ENCODE measurements at regions not wholly inside any gene's neighbourhood (a gene's known extent, or its start where the extent isn't known, plus 50 kb on each side); places are given as distances from the start of the nearest gene placed in this dataset.

- DNase-seq: no peak
- intact Hi-C loops (cut with DNase I): no loop called here
These were observed 106.2 kb upstream of the CYYR1 start for GRCh38 chr21:26679284-26679683.

- no peak for DNase-seq
- intact Hi-C loops (cut with DNase I): no loop called here
These were observed 101.2 kb upstream of the CYYR1 start for GRCh38 chr21:26674323-26674722.

DNA sequence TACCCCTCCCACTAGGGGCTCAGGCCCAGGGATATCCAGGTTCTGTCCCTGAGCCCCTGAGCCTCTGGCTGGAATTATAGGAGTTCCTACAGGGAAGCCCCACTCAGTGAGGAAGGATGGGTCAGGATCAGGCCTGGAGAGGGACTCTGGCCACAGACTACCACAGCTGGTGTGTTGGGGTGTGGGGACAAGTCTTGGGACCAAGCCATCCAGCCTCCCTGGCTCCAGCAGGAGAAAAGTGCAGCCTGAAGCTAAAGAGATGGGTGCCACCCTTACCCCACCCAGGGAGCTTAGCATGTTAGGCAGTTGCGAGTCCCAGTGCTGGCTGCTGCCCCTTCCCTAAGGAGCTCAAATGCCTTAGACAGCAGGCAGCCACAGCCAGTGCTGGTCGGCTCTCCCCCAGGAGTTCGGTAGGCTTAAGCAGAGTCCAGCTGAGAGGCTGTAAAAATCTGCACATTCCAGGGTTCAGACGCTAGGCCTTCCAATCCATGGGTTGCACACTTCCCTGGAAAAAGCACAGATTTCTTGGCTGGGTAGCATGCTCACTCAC lies 96.2 kb upstream of the CYYR1 start:
- intact Hi-C loops (cut with DNase I): no loop called here
- DNase-seq: no peak

- no peak for DNase-seq
- intact Hi-C loops (cut with DNase I): no loop called here
These were observed 86.7 kb upstream of the CYYR1 start for GRCh38 chr21:26659757-26660156.

- no peak for DNase-seq
- intact Hi-C loops (cut with DNase I): no loop called here
These were observed 86.1 kb upstream of the CYYR1 start for GRCh38 chr21:26659182-26659581.

GRCh38 chr21:26655460-26655859 lies 82.4 kb upstream of the CYYR1 start:
- no peak for DNase-seq

DNA sequence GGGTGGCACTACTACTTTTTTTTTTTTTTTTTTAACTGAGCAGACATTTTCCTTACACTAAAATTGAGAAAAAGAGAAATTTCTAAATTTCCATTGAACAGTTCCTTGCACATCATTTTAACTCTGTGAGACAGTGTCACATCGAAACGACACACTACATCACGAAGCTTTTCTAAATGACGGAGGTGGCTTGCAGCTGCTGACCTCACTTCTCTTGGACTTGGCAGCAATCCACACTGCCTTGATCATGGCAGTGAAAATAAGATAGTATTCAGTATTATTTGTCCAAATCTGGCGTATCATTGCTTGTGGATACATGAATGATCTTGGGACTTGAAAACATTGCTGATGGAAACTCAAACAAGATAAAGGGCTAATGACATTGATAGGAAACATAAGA lies 80.3 kb upstream of the CYYR1 start:
- intact Hi-C loops (cut with DNase I): no loop called here

More at GRCh38 chr21:26655460-26655859, 82.4 kb upstream of the CYYR1 start:
- intact Hi-C loops (cut with DNase I): no loop called here

GRCh38 chr21:26652854-26653253 lies 79.8 kb upstream of the CYYR1 start:
- no peak for DNase-seq
- intact Hi-C loops (cut with DNase I): no loop called here

More for the DNA sequence above, 80.3 kb upstream of the CYYR1 start:
- DNase-seq: no peak

GRCh38 chr21:26641062-26641461 lies 68.0 kb upstream of the CYYR1 start:
- DNase-seq: no peak
- intact Hi-C loops (cut with DNase I): no loop called here

GRCh38 chr21:26637201-26637745 lies 64.2 kb upstream of the CYYR1 start:
- intact Hi-C loops (cut with DNase I): no loop called here

GRCh38 chr21:26635681-26636080 lies 62.6 kb upstream of the CYYR1 start:
- intact Hi-C loops (cut with DNase I): no loop called here

More at GRCh38 chr21:26637201-26637745, 64.2 kb upstream of the CYYR1 start:
- no peak for DNase-seq

DNA sequence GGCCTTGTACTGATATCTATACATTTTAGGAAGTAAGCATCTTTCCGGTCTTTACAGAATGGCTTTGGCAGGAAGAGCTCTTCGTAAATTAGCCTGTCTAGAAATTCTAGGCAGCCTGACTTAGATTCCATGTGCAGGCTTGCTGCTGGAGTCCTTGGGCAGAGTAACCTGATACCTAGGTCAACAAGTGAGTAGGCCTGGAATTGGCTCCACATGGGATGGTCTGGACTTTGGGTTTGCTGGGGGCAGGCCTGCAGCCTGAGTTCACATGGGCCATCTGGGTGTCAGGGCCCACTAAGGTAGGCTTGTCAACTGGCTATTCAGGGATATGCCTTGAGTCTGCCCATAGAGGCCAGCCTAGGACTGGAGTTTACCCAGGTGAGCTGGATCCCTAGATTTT lies 59.6 kb upstream of the CYYR1 start:
- intact Hi-C loops (cut with DNase I): no loop called here
- DNase-seq: no peak

More at GRCh38 chr21:26635681-26636080, 62.6 kb upstream of the CYYR1 start:
- DNase-seq: no peak

DNA sequence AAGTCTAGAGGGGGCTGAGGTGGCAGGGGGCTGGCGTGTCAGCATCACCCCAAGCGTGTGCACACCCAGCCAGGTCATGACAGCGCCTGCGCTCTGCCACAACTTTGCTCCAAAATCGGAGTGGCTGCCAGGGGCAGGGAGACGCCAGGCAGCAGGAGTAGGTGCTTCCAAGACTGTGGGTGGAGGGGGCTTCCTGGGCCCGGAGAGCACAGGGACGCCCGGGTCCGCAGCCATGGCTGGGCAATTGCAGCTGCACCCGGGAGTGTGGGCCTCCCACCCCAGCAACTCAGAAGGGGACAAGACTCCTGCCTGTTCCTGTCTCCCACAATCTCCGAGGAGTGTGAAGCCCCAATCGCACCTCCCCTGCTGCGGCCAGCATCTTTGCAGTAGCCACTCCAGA lies 53.1 kb upstream of the CYYR1 start:
- no peak for DNase-seq
- intact Hi-C loops (cut with DNase I): no loop called here

GRCh38 chr21:26624983-26625519 lies 52.0 kb upstream of the CYYR1 start:
- no peak for DNase-seq
- intact Hi-C loops (cut with DNase I): no loop called here

Data from head of caudate nucleus (tissue), 42 donors.